ENCODE measurements at regions not wholly inside any gene's neighbourhood (a gene's known extent, or its start where the extent isn't known, plus 50 kb on each side); places are given as distances from the start of the nearest gene placed in this dataset.

DNA sequence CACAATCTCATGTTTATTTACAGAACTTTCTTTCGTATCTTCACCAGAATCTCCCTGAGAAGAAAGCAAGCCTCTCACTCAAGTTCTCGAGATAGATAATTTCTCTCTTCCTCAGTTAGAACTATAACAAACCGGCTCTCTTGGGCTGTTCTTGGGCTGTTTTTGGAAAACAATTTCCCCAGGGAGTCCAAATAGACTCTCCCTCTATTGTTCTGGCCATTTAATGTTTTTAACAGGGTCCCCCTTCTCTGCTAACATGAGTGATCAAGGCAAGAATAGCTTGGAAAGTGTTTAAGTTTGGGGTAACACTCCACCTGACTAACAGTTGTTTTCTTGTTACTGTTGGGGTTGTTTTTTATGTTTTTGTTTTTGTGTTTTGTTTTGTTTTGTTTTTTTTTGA is 64.8 kb upstream of the UCN3 start:
- H3F3A ChIP-seq (ENCODE audit: insufficient read depth, low read depth) = no peaks in the 10 kb centered on the region
- no peak overlapping the region for H3K27ac ChIP-seq
- H3K79me2 ChIP-seq (ENCODE audit: low read depth) = no peaks in the 10 kb centered on the region
- no peaks in the 10 kb centered on the region for H3K9me2 ChIP-seq (ENCODE audit: insufficient read depth)
- no peaks in the 10 kb centered on the region for H4K20me1 ChIP-seq (ENCODE audit: insufficient read depth)
- ChIA-PET POLR2A (ENCODE audit: unreplicated experiment) (no interaction called here), CTCF (no interaction called here)
- no TSS peak for BruUV-seq (replicated peaks)
- H2AFZ ChIP-seq = no peak overlapping the region
- intact Hi-C loops (cut with micrococcal nuclease; ENCODE audit: unreplicated experiment) = no loop called here
- no peaks in the 10 kb centered on the region for H3K27me3 ChIP-seq (ENCODE audit: insufficient read depth, low read depth)
- no peak for TF ChIP-seq EZH2 (IDR thresholded peaks at IDR 0.05; ENCODE audit: low read depth)
- TF ChIP-seq, protein P1, sequence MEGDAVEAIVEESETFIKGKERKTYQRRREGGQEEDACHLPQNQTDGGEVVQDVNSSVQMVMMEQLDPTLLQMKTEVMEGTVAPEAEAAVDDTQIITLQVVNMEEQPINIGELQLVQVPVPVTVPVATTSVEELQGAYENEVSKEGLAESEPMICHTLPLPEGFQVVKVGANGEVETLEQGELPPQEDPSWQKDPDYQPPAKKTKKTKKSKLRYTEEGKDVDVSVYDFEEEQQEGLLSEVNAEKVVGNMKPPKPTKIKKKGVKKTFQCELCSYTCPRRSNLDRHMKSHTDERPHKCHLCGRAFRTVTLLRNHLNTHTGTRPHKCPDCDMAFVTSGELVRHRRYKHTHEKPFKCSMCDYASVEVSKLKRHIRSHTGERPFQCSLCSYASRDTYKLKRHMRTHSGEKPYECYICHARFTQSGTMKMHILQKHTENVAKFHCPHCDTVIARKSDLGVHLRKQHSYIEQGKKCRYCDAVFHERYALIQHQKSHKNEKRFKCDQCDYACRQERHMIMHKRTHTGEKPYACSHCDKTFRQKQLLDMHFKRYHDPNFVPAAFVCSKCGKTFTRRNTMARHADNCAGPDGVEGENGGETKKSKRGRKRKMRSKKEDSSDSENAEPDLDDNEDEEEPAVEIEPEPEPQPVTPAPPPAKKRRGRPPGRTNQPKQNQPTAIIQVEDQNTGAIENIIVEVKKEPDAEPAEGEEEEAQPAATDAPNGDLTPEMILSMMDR (conservative IDR thresholded peaks at IDR 0.05) = no peak
- H3K4me3 ChIP-seq = no peak overlapping the region
- no peaks in the 10 kb centered on the region for H3K4me1 ChIP-seq (replicated peaks; ENCODE audit: insufficient read depth)
- no peaks in the 10 kb centered on the region for H3K9me3 ChIP-seq (ENCODE audit: insufficient read depth, low read depth)
- no peak overlapping the region for H3K4me2 ChIP-seq
- H3K36me3 ChIP-seq (ENCODE audit: low read depth) = no peaks in the 10 kb centered on the region
- no peak for DNase-seq

DNA sequence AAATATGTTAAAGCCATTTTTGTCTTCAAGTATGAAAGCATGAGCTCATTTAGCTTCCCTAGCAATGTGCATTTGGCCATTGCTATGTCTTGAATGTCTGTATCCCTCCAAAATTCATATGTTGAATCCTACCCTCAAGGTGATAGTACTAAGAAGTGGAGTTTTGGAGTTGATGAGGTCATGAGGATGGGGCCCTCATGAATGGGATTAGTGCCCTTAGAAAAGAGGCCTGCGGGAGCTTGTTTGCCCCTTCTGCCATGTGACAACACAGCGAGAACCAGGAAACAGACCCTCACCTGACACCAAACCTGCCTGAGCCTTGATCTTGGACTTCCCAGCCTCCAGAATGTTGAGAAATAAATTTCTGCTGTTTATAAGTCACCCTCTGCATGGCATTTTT is 61.3 kb upstream of the UCN3 start:
- Histone ChIP-seq H3K4me2 (no peak overlapping the region), H3K9me2 (ENCODE audit: insufficient read depth) (no peaks in the 10 kb centered on the region), H3K36me3 (ENCODE audit: low read depth) (no peaks in the 10 kb centered on the region), H3K4me1 (replicated peaks; ENCODE audit: insufficient read depth) (no peaks in the 10 kb centered on the region), H3K4me3 (no peak overlapping the region), H3F3A (ENCODE audit: insufficient read depth, low read depth) (no peaks in the 10 kb centered on the region), H3K27ac (no peak overlapping the region), H3K9me3 (ENCODE audit: insufficient read depth, low read depth) (peaks cover 4% of the 10 kb centered on the region; the same call in 1 of the 2 replicates), H3K79me2 (ENCODE audit: low read depth) (no peaks in the 10 kb centered on the region), H4K20me1 (ENCODE audit: insufficient read depth) (no peaks in the 10 kb centered on the region), H2AFZ (no peak overlapping the region), H3K27me3 (ENCODE audit: insufficient read depth, low read depth) (no peaks in the 10 kb centered on the region)
- CTCF ChIA-PET = no interaction called here
- intact Hi-C loops (cut with micrococcal nuclease; ENCODE audit: unreplicated experiment) = no loop called here
- DNase-seq = no peak
- TF ChIP-seq EZH2 (IDR thresholded peaks at IDR 0.05; ENCODE audit: low read depth) = no peak
- TF ChIP-seq, protein P1 (conservative IDR thresholded peaks at IDR 0.05) = no peak
- POLR2A ChIA-PET (ENCODE audit: unreplicated experiment) = no interaction called here
- BruUV-seq (replicated peaks) = no TSS peak

DNA sequence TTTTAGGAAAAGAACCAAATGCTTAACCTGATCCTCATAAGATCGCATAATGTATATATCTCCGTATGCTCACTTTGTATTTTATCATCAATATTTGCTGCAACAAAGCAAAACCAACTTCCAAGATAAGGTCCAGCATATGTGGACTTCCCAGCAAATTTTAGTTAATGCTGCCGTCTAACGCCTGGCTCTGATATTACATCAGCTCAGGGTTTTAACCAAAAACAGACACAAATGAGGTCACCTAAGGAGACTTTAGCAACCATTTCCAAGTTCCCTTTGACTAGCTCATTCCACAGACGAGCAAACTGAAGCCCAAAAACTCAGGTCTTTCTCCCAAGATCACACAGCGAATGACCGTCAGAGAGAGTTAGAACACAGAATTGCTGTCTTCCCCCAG is 59.4 kb upstream of the UCN3 start:
- Histone ChIP-seq H3K36me3 (ENCODE audit: low read depth) (no peaks in the 10 kb centered on the region), H3K9me2 (ENCODE audit: insufficient read depth) (no peaks in the 10 kb centered on the region), H4K20me1 (ENCODE audit: insufficient read depth) (no peaks in the 10 kb centered on the region), H3K9me3 (ENCODE audit: insufficient read depth, low read depth) (peaks cover 4% of the 10 kb centered on the region; the same call in 1 of the 2 replicates), H3K79me2 (ENCODE audit: low read depth) (no peaks in the 10 kb centered on the region), H3K4me1 (replicated peaks; ENCODE audit: insufficient read depth) (no peaks in the 10 kb centered on the region), H3K27me3 (ENCODE audit: insufficient read depth, low read depth) (no peaks in the 10 kb centered on the region), H3F3A (ENCODE audit: insufficient read depth, low read depth) (no peaks in the 10 kb centered on the region), H3K27ac (no peak overlapping the region), H3K4me3 (no peak overlapping the region), H2AFZ (no peak overlapping the region), H3K4me2 (no peak overlapping the region)
- POLR2A ChIA-PET (ENCODE audit: unreplicated experiment) = no interaction called here
- CTCF ChIA-PET = no interaction called here
- TF ChIP-seq, protein P1 (conservative IDR thresholded peaks at IDR 0.05) = no peak
- intact Hi-C loops (cut with micrococcal nuclease; ENCODE audit: unreplicated experiment) = no loop called here
- no peak for DNase-seq
- BruUV-seq (replicated peaks) = no TSS peak
